NCI-H446 (cell line): ENCODE measurements at regions not wholly inside any gene's neighbourhood (a gene's known extent, or its start where the extent isn't known, plus 50 kb on each side); places are given as distances from the start of the nearest gene placed in this dataset.
"Not testable (repeated sequence)": the region's sequence is repeated elsewhere in the genome, so short reads cannot be mapped to it uniquely, and the experiment has no call there.

Experiments used
- DNase-seq, 2 experiments: peaks; one replicate each; lab custom pipeline; 2025; lab: John Stamatoyannopoulos, UW

GRCh38 chr4:74505355-74505978, 60.5 kb downstream of the AREG start:
- peak; percentile 41 to 68 for DNase-seq

GRCh38 chr4:74509363-74509762, 64.4 kb downstream of the AREG start:
- DNase-seq: not testable (repeated sequence)

GRCh38 chr4:74516303-74516702, 71.4 kb downstream of the AREG start:
- no peak for DNase-seq

- DNase-seq: no peak
These were observed 73.1 kb downstream of the AREG start for GRCh38 chr4:74517996-74518395.

GRCh38 chr4:74522251-74522991, 77.5 kb downstream of the AREG start:
- no peak for DNase-seq

- DNase-seq: no peak
These were observed 78.2 kb downstream of the AREG start for GRCh38 chr4:74523096-74523495.

- DNase-seq: no peak
These were observed 80.0 kb downstream of the AREG start for GRCh38 chr4:74524985-74525384.

- no peak for DNase-seq
These were observed 82.1 kb downstream of the AREG start for GRCh38 chr4:74527049-74527448.

GRCh38 chr4:74528178-74528577, 83.2 kb downstream of the AREG start:
- no peak for DNase-seq

- DNase-seq: no peak
These were observed 84.5 kb downstream of the AREG start for GRCh38 chr4:74529284-74530041.

- peak; percentile 51 to 81 for DNase-seq
These were observed 87.2 kb downstream of the AREG start for GRCh38 chr4:74531963-74532794.

- DNase-seq: no peak
These were observed 89.2 kb downstream of the AREG start for GRCh38 chr4:74534121-74534520.

- no peak for DNase-seq
These were observed 90.0 kb downstream of the AREG start for GRCh38 chr4:74534936-74535335.

- DNase-seq: no peak
These were observed 90.6 kb downstream of the AREG start for GRCh38 chr4:74535512-74535911.

GRCh38 chr4:74536557-74536956, 91.6 kb downstream of the AREG start:
- peak in 1 of 2 experiments; percentile 44 for DNase-seq

- no peak for DNase-seq
These were observed 92.5 kb downstream of the AREG start for GRCh38 chr4:74537459-74537858.

- DNase-seq: no peak
These were observed 94.3 kb downstream of the AREG start for GRCh38 chr4:74539044-74539790.

- no peak for DNase-seq
These were observed 95.3 kb downstream of the AREG start for GRCh38 chr4:74540193-74540592.

- DNase-seq: no peak
These were observed 96.7 kb downstream of the AREG start for GRCh38 chr4:74541667-74542066.

- no peak for DNase-seq
These were observed 98.4 kb downstream of the AREG start for GRCh38 chr4:74543231-74543781.

- no peak for DNase-seq
These were observed 99.0 kb downstream of the AREG start for GRCh38 chr4:74543983-74544382.
